Upper lobe of left lung (tissue), 6 donors: ENCODE measurements at regions not wholly inside any gene's neighbourhood (a gene's known extent, or its start where the extent isn't known, plus 50 kb on each side); places are given as distances from the start of the nearest gene placed in this dataset.

Experiments
- ATAC-seq, 2 donors: fragments of 200-7000 bp; cut with Tn5 transposase; one replicate each; pipeline ENCODE4 v1.9.1; 2022; ENCODE audit warnings: mild to moderate bottlenecking in 2 of 2, moderate library complexity in 2 of 2; ENCODE audit not compliant: low FRiP score in 2 of 2
- DNase-seq, 2 donors: peaks; one replicate each; pipeline ENCODE4 v3.0.0-alpha.2; 2019 to 2020
- H3K27ac ChIP-seq, 4 donors: fragments of 200-600 bp; sonication (generic); one replicate each; pipeline ENCODE4 v1.5.1; 2016 to 2019
- H3K27me3 ChIP-seq, 4 donors: fragments of 200-600 bp; sonication (generic); one replicate each; pipeline ENCODE4 v1.5.1; 2017 to 2019
- H3K36me3 ChIP-seq, 4 donors: fragments of 200-600 bp; sonication (generic); one replicate each; pipeline ENCODE4 v1.5.1; 2016 to 2019
- H3K4me1 ChIP-seq, 4 donors: fragments of 200-600 bp; sonication (generic); one replicate each; pipeline ENCODE4 v1.5.1; 2018 to 2019
- H3K4me3 ChIP-seq, 4 donors: fragments of 200-600 bp; sonication (generic); one replicate each; pipeline ENCODE4 v1.5.1; 2017 to 2019; ENCODE audit warnings: mild to moderate bottlenecking in 2 of 4, moderate library complexity in 1 of 4
- H3K9me3 ChIP-seq, 4 donors: fragments of 200-600 bp; sonication (generic); one replicate each; pipeline ENCODE4 v1.5.1; 2018 to 2019
- CTCF ChIP-seq, 6 experiments: fragments of 450-650 bp in 4 of 6; fragments of 200-600 bp in 2 of 6; sonication (generic) in 2 of 6; IDR thresholded peaks; one replicate each; pipeline ENCODE4 v1.5.1; 2016 to 2019; ENCODE audit warnings: antibody characterized with exemption in 6 of 6
- EP300 ChIP-seq, 4 donors: sonication (generic); formaldehyde crosslinking; IDR thresholded peaks; one replicate each; pipeline ENCODE4 v1.5.1; 2017; ENCODE audit warnings: antibody characterized with exemption in 4 of 4, control low read depth in 2 of 4
- POLR2A ChIP-seq, 4 donors: fragments of 450-650 bp; IDR thresholded peaks; one replicate each; pipeline ENCODE4 v1.5.1; 2016 to 2017; ENCODE audit warnings: antibody characterized with exemption in 4 of 4, mild to moderate bottlenecking in 2 of 4
- POLR2AphosphoS5 ChIP-seq, 2 donors: sonication (generic); formaldehyde crosslinking; IDR thresholded peaks; one replicate each; pipeline ENCODE4 v1.5.1; 2017; ENCODE audit warnings: antibody characterized with exemption in 2 of 2
- WGBS, 2 donors: methylation state at CpG; one replicate each; pipeline ENCODE4 v1.1.5; 2017 to 2018; 5-methylcytosine and 5-hydroxymethylcytosine counted together
- donor health status: DM: no; HTN: no; CAD: no; lungs with moderate emphysema.
- donor health status: DM: no; HTN: yes; CAD: no; lungs with severe emphysema.

GRCh38 chr13:111534751-111535522 is 214.5 kb downstream of the TEX29 start:
- H3K36me3 ChIP-seq: no peaks in the 10 kb centered on the region
- DNase-seq: no peak
- no peaks in the 10 kb centered on the region for H3K4me1 ChIP-seq
- H3K27ac ChIP-seq: no peak overlapping the region
- H3K9me3 ChIP-seq: no peaks in the 10 kb centered on the region
- TF ChIP-seq CTCF (IDR thresholded peaks at IDR 0.05) (no peak), POLR2A (IDR thresholded peaks at IDR 0.05) (no peak), EP300 (IDR thresholded peaks at IDR 0.05) (no peak), POLR2AphosphoS5 (IDR thresholded peaks at IDR 0.05) (no peak)
- H3K4me3 ChIP-seq: no peak overlapping the region
- 8 to 16% methylated on average over 24 of the region's 24 CpGs for WGBS, 2 donors
- ATAC-seq: no peak
- H3K27me3 ChIP-seq: peaks cover 0 to 13% (median 2%) of the 10 kb centered on the region in 4 donors

GRCh38 chr13:111535523-111535811 is 215.0 kb downstream of the TEX29 start:
- Histone ChIP-seq H3K9me3 (no peaks in the 10 kb centered on the region), H3K4me1 (no peaks in the 10 kb centered on the region), H3K27ac (no peak overlapping the region), H3K4me3 (no peak overlapping the region), H3K36me3 (no peaks in the 10 kb centered on the region), H3K27me3 (peaks cover 0 to 13% (median 2%) of the 10 kb centered on the region in 4 donors)
- WGBS, 2 donors: 35 to 57% methylated on average over 5 of the region's 5 CpGs
- ATAC-seq (no peak), DNase-seq (no peak)
- no peak for TF ChIP-seq EP300 (IDR thresholded peaks at IDR 0.05)
- no peak for TF ChIP-seq CTCF (IDR thresholded peaks at IDR 0.05)
- TF ChIP-seq POLR2AphosphoS5 (IDR thresholded peaks at IDR 0.05): no peak
- no peak for TF ChIP-seq POLR2A (IDR thresholded peaks at IDR 0.05)

GRCh38 chr13:111536075-111536642 is 215.7 kb downstream of the TEX29 start:
- Histone ChIP-seq H3K27ac (no peak overlapping the region), H3K4me3 (no peak overlapping the region), H3K9me3 (no peaks in the 10 kb centered on the region), H3K27me3 (peaks cover 0 to 13% (median 2%) of the 10 kb centered on the region in 4 donors), H3K4me1 (no peaks in the 10 kb centered on the region), H3K36me3 (no peaks in the 10 kb centered on the region)
- WGBS, 2 donors: 70 to 73% methylated on average over 11 of the region's 11 CpGs
- no peak for TF ChIP-seq CTCF (IDR thresholded peaks at IDR 0.05)
- no peak for TF ChIP-seq POLR2A (IDR thresholded peaks at IDR 0.05)
- TF ChIP-seq POLR2AphosphoS5 (IDR thresholded peaks at IDR 0.05): no peak
- no peak for TF ChIP-seq EP300 (IDR thresholded peaks at IDR 0.05)
- DNase-seq: no peak
- no peak for ATAC-seq

GRCh38 chr13:111537115-111537728 is 216.8 kb downstream of the TEX29 start:
- Histone ChIP-seq H3K4me1 (no peaks in the 10 kb centered on the region), H3K27me3 (peaks cover 0 to 13% (median 2%) of the 10 kb centered on the region in 4 donors), H3K36me3 (no peaks in the 10 kb centered on the region), H3K27ac (no peak overlapping the region), H3K9me3 (no peaks in the 10 kb centered on the region), H3K4me3 (no peak overlapping the region)
- DNase-seq (peak in 1 of 2 donors; percentile 15), ATAC-seq (no peak)
- 81 to 93% methylated on average over 5 to 15 of the region's 15 CpGs for WGBS, 2 donors
- TF ChIP-seq EP300 (IDR thresholded peaks at IDR 0.05) (no peak), CTCF (IDR thresholded peaks at IDR 0.05) (no peak), POLR2AphosphoS5 (IDR thresholded peaks at IDR 0.05) (no peak), POLR2A (IDR thresholded peaks at IDR 0.05) (no peak)
